ENCODE measurements at regions not wholly inside any gene's neighbourhood (a gene's known extent, or its start where the extent isn't known, plus 50 kb on each side); places are given as distances from the start of the nearest gene placed in this dataset.
"Not testable (repeated sequence)": the region's sequence is repeated elsewhere in the genome, so short reads cannot be mapped to it uniquely, and the experiment has no call there.

- Mint-ChIP-seq H3K27ac (no peak overlapping the region), H3K27me3 (no peaks in the 10 kb centered on the region), H3K4me3 (no peak overlapping the region), H3K36me3 (ENCODE audit: low read depth) (no peaks in the 10 kb centered on the region), H3K9me3 (peaks cover 1% of the 10 kb centered on the region), H3K4me1 (ENCODE audit: low read depth) (no peaks in the 10 kb centered on the region)
- DNase-seq (no peak), ATAC-seq (no peak)
- no peak for TF ChIP-seq CTCF (IDR thresholded peaks at IDR 0.05)
- intact Hi-C loops (cut with micrococcal nuclease): no loop called here
- CTCF ChIA-PET: no interaction called here
- POLR2A ChIA-PET: no interaction called here
Measured at GRCh38 chr21:17269760-17270159, 243.1 kb upstream of the CXADR start.

DNA sequence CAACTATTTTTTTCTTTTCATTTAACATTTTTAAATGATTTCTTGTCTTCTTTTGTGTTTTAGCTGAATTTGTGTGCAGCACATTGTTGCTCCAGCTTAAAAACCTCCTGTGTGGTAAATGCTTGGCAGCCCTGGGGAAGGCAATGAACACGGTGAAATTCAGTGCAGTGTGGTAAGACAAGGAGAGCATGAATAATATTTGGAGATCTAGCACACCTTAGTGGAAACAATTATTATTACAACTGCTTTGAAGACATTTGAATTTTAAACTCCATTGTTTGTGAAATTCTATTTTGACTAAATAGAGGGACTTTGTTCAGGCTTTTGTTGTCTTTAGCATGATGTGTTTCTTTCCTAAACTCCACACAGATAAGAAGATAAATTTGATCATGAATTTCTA is 242.6 kb upstream of the CXADR start:
- Mint-ChIP-seq H3K9me3 (peaks cover 1% of the 10 kb centered on the region), H3K27ac (no peak overlapping the region), H3K4me1 (ENCODE audit: low read depth) (no peaks in the 10 kb centered on the region), H3K4me3 (no peak overlapping the region), H3K27me3 (no peaks in the 10 kb centered on the region), H3K36me3 (ENCODE audit: low read depth) (no peaks in the 10 kb centered on the region)
- peak; percentile 2 for DNase-seq
- ChIA-PET CTCF (no interaction called here), POLR2A (no interaction called here)
- intact Hi-C loops (cut with micrococcal nuclease): no loop called here
- TF ChIP-seq CTCF (IDR thresholded peaks at IDR 0.05): peak; percentile 33
- ATAC-seq: no peak

DNA sequence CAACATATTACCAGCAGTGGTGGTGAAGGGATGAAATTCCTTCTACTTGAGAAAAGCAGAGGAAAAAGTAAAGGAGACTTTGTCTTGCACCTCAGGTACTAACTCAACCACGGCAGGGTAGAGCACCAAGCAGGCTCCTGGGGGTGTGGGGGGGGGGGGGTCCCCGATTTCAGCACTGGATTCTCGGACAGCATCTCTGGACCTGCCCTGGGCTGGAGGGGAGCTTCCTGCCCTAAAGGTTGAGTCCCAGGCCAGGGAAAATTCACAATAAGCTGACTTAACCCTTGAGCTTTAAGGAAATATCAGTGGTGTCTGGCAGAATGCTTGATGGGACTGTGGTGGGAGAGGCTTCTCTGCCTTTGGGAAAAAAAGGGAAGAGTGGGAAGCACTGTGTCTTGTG is 233.2 kb upstream of the CXADR start:
- ATAC-seq: no peak
- no peak overlapping the region for H3K27ac Mint-ChIP-seq
- no peak for TF ChIP-seq CTCF (IDR thresholded peaks at IDR 0.05)
- peaks cover 28% of the 10 kb centered on the region for H3K9me3 Mint-ChIP-seq
- no peaks in the 10 kb centered on the region for H3K4me1 Mint-ChIP-seq (ENCODE audit: low read depth)
- no peaks in the 10 kb centered on the region for H3K36me3 Mint-ChIP-seq (ENCODE audit: low read depth)
- no peak for DNase-seq
- CTCF ChIA-PET: no interaction called here
- POLR2A ChIA-PET: no interaction called here
- H3K27me3 Mint-ChIP-seq: no peaks in the 10 kb centered on the region
- H3K4me3 Mint-ChIP-seq: no peak overlapping the region
- intact Hi-C loops (cut with micrococcal nuclease): no loop called here

DNA sequence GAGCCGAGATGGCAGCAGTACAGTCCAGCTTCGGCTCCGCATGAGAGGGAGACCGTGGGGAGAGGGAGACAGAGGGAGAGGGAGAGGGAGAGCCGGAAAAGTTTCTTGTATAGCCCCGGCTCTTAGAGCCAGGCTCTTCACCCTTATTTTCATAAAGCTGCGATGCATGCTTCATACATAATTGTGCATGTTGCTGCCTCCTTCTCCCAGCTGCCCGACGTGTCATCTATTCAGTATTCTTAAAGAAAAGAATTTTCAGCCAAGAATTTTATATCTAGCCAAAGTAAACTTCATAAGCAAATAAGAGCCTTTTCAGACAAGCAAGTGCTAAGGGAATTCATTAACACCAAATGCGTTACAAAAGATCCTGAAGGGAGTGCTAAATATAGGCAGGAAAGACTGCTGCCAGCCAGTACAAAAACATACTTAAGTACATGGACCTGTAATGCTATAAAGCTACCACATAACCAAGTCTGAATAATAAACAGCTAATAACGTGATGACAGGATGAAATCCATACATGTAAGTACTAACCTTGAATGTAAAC is 219.8 kb upstream of the CXADR start:
- POLR2A ChIA-PET; H3K4me1 Mint-ChIP-seq (ENCODE audit: low read depth); DNase-seq; H3K4me3 Mint-ChIP-seq; CTCF ChIA-PET; ATAC-seq; intact Hi-C loops (cut with micrococcal nuclease); H3K36me3 Mint-ChIP-seq (ENCODE audit: low read depth); H3K27ac Mint-ChIP-seq; H3K27me3 Mint-ChIP-seq: not testable (repeated sequence)
- peaks cover 25% of the 10 kb centered on the region for H3K9me3 Mint-ChIP-seq

DNA sequence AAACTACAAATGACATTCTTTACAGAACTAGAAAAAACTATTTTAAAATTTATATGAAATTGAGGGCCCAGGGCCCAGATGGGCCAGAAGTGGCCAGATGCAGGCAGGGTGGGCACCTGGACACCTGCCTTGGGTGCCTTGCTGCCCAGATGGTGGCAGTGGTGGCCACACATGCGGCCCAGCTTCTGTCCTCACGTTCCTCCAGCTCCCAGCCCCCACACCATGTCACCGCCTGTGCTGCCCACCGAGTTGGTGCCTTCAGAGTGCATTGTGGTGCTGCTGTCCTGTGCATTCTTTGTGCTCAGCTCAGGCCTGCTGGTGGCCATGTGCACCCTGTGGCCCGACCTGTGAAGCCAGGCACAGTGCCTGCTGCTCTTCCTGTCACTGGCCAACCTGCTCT is 216.8 kb upstream of the CXADR start:
- intact Hi-C loops (cut with micrococcal nuclease): no loop called here
- no peak for TF ChIP-seq CTCF (IDR thresholded peaks at IDR 0.05)
- DNase-seq (no peak), ATAC-seq (no peak)
- ChIA-PET CTCF (no interaction called here), POLR2A (no interaction called here)
- Mint-ChIP-seq H3K27ac (no peak overlapping the region), H3K4me1 (ENCODE audit: low read depth) (no peaks in the 10 kb centered on the region), H3K27me3 (no peaks in the 10 kb centered on the region), H3K36me3 (ENCODE audit: low read depth) (no peaks in the 10 kb centered on the region), H3K4me3 (no peak overlapping the region), H3K9me3 (peaks cover 28% of the 10 kb centered on the region)

DNA sequence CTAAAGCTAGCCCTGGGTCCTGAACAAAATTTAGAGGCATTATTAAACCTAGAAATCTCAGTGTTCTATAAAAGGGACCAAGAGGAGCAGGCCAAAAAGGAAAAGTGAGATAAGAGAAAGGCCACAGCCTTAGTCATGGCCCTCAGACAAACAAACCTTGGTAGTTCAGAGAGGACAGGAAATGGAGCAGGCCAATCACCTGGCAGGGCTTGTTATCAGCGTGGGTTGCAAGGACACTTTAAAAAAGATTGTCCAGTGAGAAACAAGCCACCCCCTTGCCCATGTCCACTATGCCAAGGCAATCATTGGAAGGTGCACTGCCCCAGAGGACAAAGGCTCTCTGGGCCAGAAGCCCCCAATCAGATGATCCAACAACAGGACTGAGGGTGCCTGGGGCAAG is 213.3 kb upstream of the CXADR start:
- POLR2A ChIA-PET; H3K4me3 Mint-ChIP-seq; H3K36me3 Mint-ChIP-seq (ENCODE audit: low read depth); H3K4me1 Mint-ChIP-seq (ENCODE audit: low read depth); intact Hi-C loops (cut with micrococcal nuclease); DNase-seq; ATAC-seq; H3K27me3 Mint-ChIP-seq; CTCF ChIA-PET; H3K27ac Mint-ChIP-seq: not testable (repeated sequence)
- H3K9me3 Mint-ChIP-seq: peaks cover 27% of the 10 kb centered on the region

- H3K9me3 Mint-ChIP-seq; H3K27me3 Mint-ChIP-seq; H3K4me3 Mint-ChIP-seq; H3K27ac Mint-ChIP-seq; CTCF ChIA-PET; DNase-seq; H3K4me1 Mint-ChIP-seq (ENCODE audit: low read depth); H3K36me3 Mint-ChIP-seq (ENCODE audit: low read depth); ATAC-seq; POLR2A ChIA-PET; intact Hi-C loops (cut with micrococcal nuclease): not testable (repeated sequence)
Measured at GRCh38 chr21:17327715-17328114, 185.1 kb upstream of the CXADR start.
